HG02759 (cell line): ENCODE measurements at regions not wholly inside any gene's neighbourhood (a gene's known extent, or its start where the extent isn't known, plus 50 kb on each side); places are given as distances from the start of the nearest gene placed in this dataset.
"Not testable (repeated sequence)": the region's sequence is repeated elsewhere in the genome, so short reads cannot be mapped to it uniquely, and the experiment has no call there.

Experiments used
- ATAC-seq: cut with Tn5 transposase; IDR thresholded peaks from one replicate; pipeline ENCODE4 v1.9.1; 2021; ENCODE audit warnings: mild to moderate bottlenecking, moderate library complexity; ENCODE audit not compliant: unreplicated experiment

- no peak for ATAC-seq
These were observed 88.8 kb downstream of the CD24 start for GRCh38 chr6:106885679-106886078.

DNA sequence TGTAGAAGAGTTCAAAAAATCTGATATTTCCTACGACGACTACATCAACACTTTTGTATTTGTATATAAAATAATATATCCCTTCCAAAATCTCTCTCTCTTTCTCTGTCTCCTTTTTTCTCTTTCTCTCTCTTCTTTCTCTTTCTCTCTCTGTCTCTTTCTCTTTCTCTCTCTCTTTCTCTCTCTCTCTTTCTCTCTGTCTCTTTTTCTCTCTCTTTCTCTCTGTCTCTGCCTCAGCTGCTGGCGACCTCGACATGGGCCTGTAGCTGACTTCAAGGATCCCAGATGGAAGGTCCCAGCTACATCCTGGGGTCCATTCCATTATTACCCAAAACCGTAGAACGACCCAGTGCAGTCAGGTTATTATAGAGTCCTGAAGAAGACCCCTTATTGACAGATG is 90.0 kb downstream of the CD24 start:
- ATAC-seq: no peak

- no peak for ATAC-seq
These were observed 90.7 kb downstream of the CD24 start for GRCh38 chr6:106883808-106884262.

- no peak for ATAC-seq
These were observed 91.7 kb downstream of the CD24 start for GRCh38 chr6:106882601-106883518.

- no peak for ATAC-seq
These were observed 92.4 kb downstream of the CD24 start for GRCh38 chr6:106882138-106882537.

DNA sequence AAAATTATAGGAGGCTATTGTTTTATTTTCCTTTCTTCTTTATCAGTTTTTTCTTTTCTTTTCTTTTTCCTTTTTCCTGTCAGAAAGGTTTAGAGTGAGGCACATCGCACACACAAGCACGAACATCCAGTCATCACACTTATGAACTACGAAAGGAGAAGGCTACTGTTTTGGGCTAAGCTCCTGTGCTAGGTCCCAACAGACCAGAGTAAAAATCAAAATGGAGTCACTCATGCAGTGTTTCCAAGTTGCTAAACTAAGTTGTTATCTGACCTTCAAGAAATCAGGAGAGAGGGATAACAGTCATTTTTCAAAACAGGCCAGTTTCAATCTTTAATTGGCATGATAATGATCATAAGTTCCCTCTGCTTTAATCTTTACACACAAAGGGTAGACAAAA is 93.6 kb downstream of the CD24 start:
- ATAC-seq: no peak

- ATAC-seq: no peak
These were observed 98.7 kb downstream of the CD24 start for GRCh38 chr6:106875782-106876321.

- no peak for ATAC-seq
These were observed 100.0 kb downstream of the CD24 start for GRCh38 chr6:106874481-106874880.

DNA sequence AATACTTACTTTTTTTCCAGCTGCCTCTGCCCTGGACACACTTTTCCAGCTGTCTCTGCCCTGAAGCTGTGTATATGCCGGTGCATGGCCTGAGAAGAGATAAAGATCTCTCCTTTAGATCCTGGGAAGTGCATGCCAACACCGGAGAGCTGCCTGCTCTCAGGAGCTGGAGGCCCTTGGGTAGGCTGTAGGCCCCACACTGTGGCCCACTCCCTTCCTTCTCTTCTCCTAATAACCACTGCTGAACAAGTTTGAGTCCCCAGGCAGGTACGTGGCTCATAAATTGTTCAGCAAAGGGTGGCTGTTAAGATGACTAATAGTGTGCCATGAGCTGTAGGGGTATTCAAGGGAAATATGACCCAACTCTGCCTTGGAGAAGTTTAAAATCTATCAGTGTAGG is 102.5 kb downstream of the CD24 start:
- ATAC-seq: no peak

DNA sequence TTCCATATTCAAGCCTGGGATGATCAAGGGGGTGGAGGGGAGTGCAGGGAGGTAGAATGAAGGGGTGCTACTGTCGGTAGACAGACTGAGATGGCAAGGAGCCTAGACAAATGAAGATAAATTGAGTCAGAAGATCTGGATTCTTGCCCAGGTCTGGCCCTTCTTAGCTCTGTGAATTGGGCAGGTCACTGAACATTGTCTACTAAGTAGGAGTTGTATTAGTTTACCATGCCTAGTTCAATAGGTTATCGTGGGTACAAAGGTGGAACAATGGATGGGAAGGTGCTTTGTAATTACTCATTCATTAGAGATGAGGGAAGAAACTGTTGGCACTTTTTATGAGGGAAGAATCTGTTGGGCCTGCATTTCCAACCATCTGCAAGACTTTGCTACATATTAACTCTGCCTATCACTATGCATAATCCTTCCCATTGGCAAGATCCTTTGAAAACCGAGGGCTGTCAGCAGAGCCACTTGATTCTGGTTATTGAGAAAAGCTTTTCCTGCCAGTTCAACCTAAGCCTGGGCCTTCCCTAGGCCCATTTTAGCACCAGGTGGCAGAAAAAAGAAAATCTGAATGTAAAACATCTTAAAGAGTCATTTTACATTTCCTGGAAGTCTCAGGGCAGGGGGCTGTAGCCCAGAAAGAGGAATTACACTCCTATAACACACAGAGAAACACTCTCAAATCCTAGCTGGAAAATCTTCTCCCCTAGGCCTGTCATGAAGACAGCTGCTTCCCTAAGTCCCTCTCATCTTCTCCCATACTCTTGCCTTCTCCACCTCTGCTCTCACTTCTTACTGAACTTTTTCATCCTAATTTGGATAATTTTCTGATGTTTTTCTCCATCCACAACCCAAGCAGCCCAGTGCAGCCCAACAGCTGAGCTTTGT is 103.5 kb downstream of the CD24 start:
- no peak for ATAC-seq

GRCh38 chr6:106870069-106870468 is 104.5 kb downstream of the CD24 start:
- no peak for ATAC-seq

DNA sequence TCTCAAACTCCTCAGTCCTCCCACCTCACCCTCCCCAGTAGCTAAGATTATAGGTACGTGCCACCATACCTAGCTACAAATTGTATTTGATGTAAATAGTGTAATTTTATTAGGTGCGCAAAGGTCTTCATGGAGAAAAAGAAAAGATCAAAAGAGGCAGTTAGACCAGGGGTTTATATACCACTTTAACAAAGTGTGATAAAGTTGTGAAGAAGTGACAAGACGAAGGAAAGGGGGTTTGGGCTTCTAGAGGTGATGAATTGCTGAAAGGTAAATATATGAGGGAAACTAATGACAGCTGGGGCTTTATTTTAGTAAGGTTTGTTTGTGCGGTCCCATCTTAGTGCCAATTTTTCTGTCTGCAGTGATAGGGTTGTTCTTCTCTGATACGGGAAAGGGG is 105.3 kb downstream of the CD24 start:
- ATAC-seq: no peak

DNA sequence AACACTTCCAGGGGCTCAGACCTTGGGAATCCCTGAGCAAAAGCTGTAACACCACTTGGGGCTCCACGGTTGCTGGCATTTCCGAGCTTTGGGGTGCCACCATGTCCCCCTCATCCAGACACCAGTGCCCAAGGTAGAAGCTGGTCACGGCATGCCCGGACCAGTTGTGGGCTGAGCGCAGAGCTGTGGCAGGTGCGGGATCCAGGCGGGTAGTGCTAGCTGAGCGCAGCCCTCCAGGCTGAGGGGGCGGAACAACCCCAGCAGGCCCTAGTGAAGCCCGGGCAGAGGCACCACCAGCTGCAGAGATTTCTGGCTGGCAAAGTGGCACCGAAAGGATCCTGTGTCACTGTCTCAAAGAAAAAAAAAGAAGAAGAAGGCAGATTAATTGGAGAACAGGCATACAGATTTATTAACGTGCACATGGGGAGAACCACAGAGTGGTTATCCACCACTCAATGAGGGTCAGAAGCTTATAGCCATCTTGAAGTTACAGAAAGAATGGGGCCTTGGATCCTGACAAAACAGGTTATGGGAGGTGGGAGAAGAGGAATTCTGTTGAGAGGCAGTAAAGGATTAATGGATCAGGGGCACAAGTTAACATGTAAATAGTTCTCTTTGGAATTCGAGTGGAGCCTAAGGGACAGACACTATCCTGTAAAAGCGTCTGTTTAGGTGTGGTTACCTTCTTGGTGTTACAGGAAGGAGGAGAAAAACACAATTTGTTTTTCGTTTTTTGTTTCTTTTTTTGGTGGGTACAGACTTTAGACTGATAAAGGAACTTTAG is 107.5 kb downstream of the CD24 start:
- no peak for ATAC-seq

DNA sequence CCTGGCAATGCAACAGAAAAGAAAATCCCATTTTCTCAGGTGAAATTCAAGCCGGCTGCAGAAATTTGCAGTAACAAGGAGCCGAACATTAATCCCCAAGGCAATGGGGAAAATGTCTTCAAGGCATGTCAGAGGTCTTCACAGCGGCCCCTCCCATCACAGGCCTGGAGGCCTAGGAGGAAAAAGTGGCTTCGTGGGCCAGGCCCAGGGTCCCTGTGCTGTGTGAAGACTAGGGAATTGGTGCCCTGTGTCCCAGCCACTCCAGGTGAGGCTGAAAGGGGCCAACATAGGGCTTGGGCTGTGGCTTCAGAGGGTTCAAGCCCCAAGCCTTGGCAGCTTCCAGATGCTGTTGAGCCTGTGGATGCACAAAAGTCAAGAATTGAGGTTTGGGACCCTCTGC is 111.7 kb downstream of the CD24 start:
- no peak for ATAC-seq

DNA sequence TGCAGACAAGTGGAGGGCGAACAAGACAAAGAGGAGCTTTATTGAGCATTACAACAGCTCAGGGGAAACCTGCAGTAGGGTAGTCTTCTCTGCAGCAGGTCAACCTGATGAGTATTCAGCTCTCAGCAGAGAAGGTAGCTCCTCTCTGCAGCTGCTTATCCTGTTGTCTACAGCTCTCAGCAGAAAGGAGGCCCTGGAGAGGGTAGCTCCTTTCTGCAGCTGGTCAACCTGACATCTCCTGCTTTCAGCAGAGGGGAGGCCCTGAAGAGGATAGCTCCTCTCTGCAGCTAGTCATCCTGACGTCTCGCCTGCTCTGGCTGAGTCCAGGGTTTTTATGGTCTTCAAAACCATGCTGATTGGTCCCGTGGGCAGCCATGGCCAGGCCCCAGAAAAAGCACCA is 113.6 kb downstream of the CD24 start:
- ATAC-seq: no peak

DNA sequence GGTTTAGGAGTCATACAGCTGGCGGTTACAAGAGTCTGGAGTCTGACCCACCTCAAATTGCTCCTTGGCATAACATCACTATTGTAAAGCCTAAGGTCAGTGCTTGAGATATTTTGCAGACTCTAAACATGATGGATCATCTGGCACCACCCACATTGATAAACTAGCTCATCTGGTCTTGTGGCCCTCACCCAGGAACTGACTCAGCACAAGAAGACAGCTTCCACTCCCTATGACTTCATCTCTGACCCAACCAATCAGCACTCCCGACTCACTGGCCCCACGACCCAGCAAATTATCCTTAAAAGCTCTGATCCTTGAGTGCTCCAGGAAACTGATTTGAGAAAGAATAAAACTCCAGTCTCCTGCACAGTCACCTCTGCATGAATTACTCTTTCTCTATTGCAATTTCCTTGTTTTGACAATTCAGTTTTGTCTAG is 115.9 kb downstream of the CD24 start:
- ATAC-seq: no peak

DNA sequence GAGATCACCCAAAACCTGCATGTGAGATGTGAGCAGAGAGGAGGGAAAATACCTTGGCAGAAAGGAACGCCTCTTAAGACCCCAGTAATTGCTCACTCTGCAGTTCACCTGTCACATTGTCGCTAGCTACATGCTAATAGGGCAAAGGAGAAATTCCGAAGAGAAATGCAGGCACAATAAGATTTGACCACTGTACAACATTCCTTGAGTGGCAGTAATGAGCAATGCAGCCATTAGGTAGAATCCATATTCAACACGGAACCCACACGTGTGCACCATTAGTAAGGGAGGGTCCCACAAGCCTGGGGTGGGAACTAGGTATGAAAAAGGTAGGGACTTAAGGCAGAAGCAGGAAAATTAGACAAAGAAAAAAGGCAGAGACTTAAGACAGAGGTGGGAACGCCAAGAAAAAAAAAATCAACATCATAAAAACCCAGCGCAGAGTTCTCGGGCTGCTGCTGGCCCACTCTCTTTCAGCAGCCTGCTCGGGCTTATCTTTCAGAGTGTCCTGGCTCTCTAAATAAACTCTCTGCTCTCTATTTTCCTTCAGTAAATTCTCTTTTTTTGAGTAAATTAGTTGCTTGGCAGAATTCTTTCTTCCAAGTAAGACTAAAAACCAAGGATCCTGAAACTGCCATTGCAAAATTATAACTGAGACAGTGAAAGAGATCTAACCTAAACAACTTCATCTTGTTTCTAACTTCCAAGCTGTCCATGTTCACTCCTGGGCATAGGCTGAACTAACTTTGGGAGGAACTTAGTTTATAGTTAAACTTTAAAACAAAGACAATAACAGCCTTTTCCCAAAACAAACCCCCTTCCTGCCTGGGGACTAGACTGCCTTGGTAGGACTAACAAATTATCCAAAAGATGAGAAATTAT is 116.5 kb downstream of the CD24 start:
- no peak for ATAC-seq

GRCh38 chr6:106857310-106857709 is 117.2 kb downstream of the CD24 start:
- ATAC-seq: not testable (repeated sequence)

- no peak for ATAC-seq
These were observed 118.2 kb downstream of the CD24 start for GRCh38 chr6:106856227-106856874.
